H9 (cell line): ENCODE measurements at regions not wholly inside any gene's neighbourhood (a gene's known extent, or its start where the extent isn't known, plus 50 kb on each side); places are given as distances from the start of the nearest gene placed in this dataset.

ENCODE experiments used
- DNase-seq: peaks from one replicate; pipeline ENCODE4 v3.0.0-alpha.2; 2017
- H2AFZ ChIP-seq: one replicate; pipeline ENCODE4 v1.6.1; 2013; ENCODE audit warnings: mild to moderate bottlenecking, low read length, control low read depth, moderate library complexity
- H2AK5ac ChIP-seq: 2 replicates; pipeline ENCODE4 v1.6.1; 2013; ENCODE audit warnings: low read length, control low read depth, mixed read lengths; ENCODE audit not compliant: insufficient read length
- H2BK120ac ChIP-seq: one replicate; pipeline ENCODE4 v1.6.1; 2013; ENCODE audit warnings: low read depth, mild to moderate bottlenecking, low read length, control low read depth, inconsistent platforms; ENCODE audit not compliant: poor library complexity, severe bottlenecking
- H2BK12ac ChIP-seq: 2 replicates; pipeline ENCODE4 v1.6.1; 2013; ENCODE audit warnings: low read length, control low read depth, mixed read lengths, low read depth; ENCODE audit not compliant: insufficient read length
- H2BK15ac ChIP-seq: 2 replicates; pipeline ENCODE4 v1.6.1; 2013; ENCODE audit warnings: low read depth, low read length, control low read depth
- H2BK20ac ChIP-seq: one replicate; pipeline ENCODE4 v1.6.1; 2013; ENCODE audit warnings: low read depth, mild to moderate bottlenecking, low read length, control low read depth, inconsistent platforms; ENCODE audit not compliant: poor library complexity, severe bottlenecking
- H2BK5ac ChIP-seq: 2 replicates; pipeline ENCODE4 v1.6.1; 2013; ENCODE audit warnings: low read length, control low read depth, mixed read lengths; ENCODE audit not compliant: insufficient read length
- H3K14ac ChIP-seq: 2 replicates; pipeline ENCODE4 v1.6.1; 2013; ENCODE audit warnings: low read length, control low read depth; ENCODE audit not compliant: insufficient read depth
- H3K18ac ChIP-seq: 2 replicates; pipeline ENCODE4 v1.6.1; 2013; ENCODE audit warnings: low read depth, mild to moderate bottlenecking, mixed read lengths, low read length, control low read depth; ENCODE audit not compliant: insufficient read length
- H3K23ac ChIP-seq: 2 replicates; pipeline ENCODE4 v1.6.1; 2013; ENCODE audit warnings: low read length, control low read depth, mixed read lengths, low read depth; ENCODE audit not compliant: insufficient read length
- H3K23me2 ChIP-seq: 2 replicates; pipeline ENCODE4 v1.6.1; 2013; ENCODE audit warnings: low read depth, mild to moderate bottlenecking, mixed read lengths, low read length, control low read depth; ENCODE audit not compliant: insufficient read length, poor library complexity, severe bottlenecking
- H3K27ac ChIP-seq: 2 replicates; pipeline ENCODE4 v1.5.1; 2013; ENCODE audit warnings: low read length, control low read depth, mixed read lengths, low read depth; ENCODE audit not compliant: insufficient read length
- H3K27me3 ChIP-seq: 2 replicates; pipeline ENCODE4 v1.6.1; 2013; ENCODE audit warnings: low read length, control low read depth, inconsistent platforms; ENCODE audit not compliant: insufficient read depth
- H3K4ac ChIP-seq: 2 replicates; pipeline ENCODE4 v1.6.1; 2013; ENCODE audit warnings: low read depth, mild to moderate bottlenecking, control low read depth, inconsistent platforms, low read length, moderate library complexity
- H3K4me1 ChIP-seq: 2 replicates; pipeline ENCODE4 v1.6.1; 2013; ENCODE audit warnings: low read length, control low read depth, inconsistent platforms; ENCODE audit not compliant: insufficient read depth
- H3K4me2 ChIP-seq: 2 replicates; pipeline ENCODE4 v1.6.1; 2013; ENCODE audit warnings: low read length, control low read depth, mixed read lengths; ENCODE audit not compliant: insufficient read length, insufficient read depth
- H3K56ac ChIP-seq: 2 replicates; pipeline ENCODE4 v1.6.1; 2013; ENCODE audit warnings: low read depth, mild to moderate bottlenecking, mixed read lengths, low read length, control low read depth; ENCODE audit not compliant: insufficient read length
- H3K79me1 ChIP-seq: 2 replicates; pipeline ENCODE4 v1.6.1; 2013; ENCODE audit warnings: low read depth, mild to moderate bottlenecking, moderate library complexity, low read length, control low read depth, inconsistent platforms; ENCODE audit not compliant: insufficient read depth, poor library complexity, severe bottlenecking
- H3K79me2 ChIP-seq: 2 replicates; pipeline ENCODE4 v1.6.1; 2013; ENCODE audit warnings: low read length, control low read depth, inconsistent platforms; ENCODE audit not compliant: insufficient read depth
- H3K9ac ChIP-seq: 2 replicates; pipeline ENCODE4 v1.6.1; 2013; ENCODE audit warnings: low read length, control low read depth, mixed read lengths; ENCODE audit not compliant: insufficient read length; ENCODE audit errors: extremely low read depth
- H3K9me3 ChIP-seq: one replicate; pipeline ENCODE4 v1.6.1; 2013; ENCODE audit warnings: low read depth, low read length, inconsistent platforms; ENCODE audit not compliant: control insufficient read depth
- H3T11ph ChIP-seq: one replicate; pipeline ENCODE4 v1.6.1; 2013; ENCODE audit warnings: mild to moderate bottlenecking, low read length, control low read depth, inconsistent platforms
- H4K20me1 ChIP-seq: one replicate; pipeline ENCODE4 v1.6.1; 2013; ENCODE audit not compliant: control insufficient read depth, insufficient read length, insufficient read depth
- H4K5ac ChIP-seq: 2 replicates; pipeline ENCODE4 v1.6.1; 2013; ENCODE audit warnings: low read depth, mild to moderate bottlenecking, mixed read lengths, low read length, control low read depth; ENCODE audit not compliant: insufficient read length
- H4K8ac ChIP-seq: replicated peaks from 2 replicates; pipeline ENCODE4 v1.6.1; 2013; ENCODE audit warnings: low read length, control low read depth, mixed read lengths, low read depth; ENCODE audit not compliant: insufficient read length
- H4K91ac ChIP-seq: 2 replicates; pipeline ENCODE4 v1.6.1; 2013; ENCODE audit warnings: low read depth, mild to moderate bottlenecking, moderate library complexity, mixed read lengths, low read length, control low read depth; ENCODE audit not compliant: insufficient read length
- H3K27ac Mint-ChIP-seq, 3 experiments: 2 replicates in 2 of 3; 3 replicates in 1 of 3; pipeline ENCODE4 v1.8.0; 2020 to 2021; ENCODE audit warnings: mixed read lengths in 3 of 3, mild to moderate bottlenecking in 1 of 3, moderate library complexity in 1 of 3
- H3K27me3 Mint-ChIP-seq: 2 replicates; pipeline ENCODE4 v1.8.0; 2021; ENCODE audit warnings: low read depth, mild to moderate bottlenecking, moderate library complexity, mixed read lengths
- H3K36me3 Mint-ChIP-seq, 3 experiments: 2 replicates in 2 of 3; 3 replicates in 1 of 3; pipeline ENCODE4 v1.8.0; 2020 to 2021; ENCODE audit warnings: low read depth in 3 of 3, mixed read lengths in 3 of 3; ENCODE audit not compliant: insufficient read depth in 1 of 3
- H3K4me1 Mint-ChIP-seq, 2 experiments: 2 replicates each; pipeline ENCODE4 v1.8.0; 2020; ENCODE audit warnings: mixed read lengths in 2 of 2
- H3K4me3 Mint-ChIP-seq, 2 experiments: 2 replicates in 1 of 2; 3 replicates in 1 of 2; pipeline ENCODE4 v1.8.0; 2020 to 2021; ENCODE audit warnings: mild to moderate bottlenecking in 2 of 2, mixed read lengths in 2 of 2, moderate library complexity in 1 of 2
- H3K9me3 Mint-ChIP-seq, 2 experiments: 2 replicates in 1 of 2; 3 replicates in 1 of 2; pipeline ENCODE4 v1.8.0; 2020; ENCODE audit warnings: mild to moderate bottlenecking in 2 of 2, mixed read lengths in 2 of 2, moderate library complexity in 1 of 2
- WGBS: extraction: QIAGEN DNeasy Blood & Tissue Kit; methylation state at CpG from one replicate; pipeline ENCODE4 v1.1.7; 2013; ENCODE audit warnings: missing lambda C conversion rate, low lambda C conversion rate, mixed read lengths; ENCODE audit not compliant: insufficient read length; ENCODE audit errors: extremely low coverage; 5-methylcytosine and 5-hydroxymethylcytosine counted together
- TF ChIP-seq, protein P1 (sequence below): fragments of 200-600 bp; sonication (generic); conservative IDR thresholded peaks from 3 replicates; pipeline ENCODE4 v1.8.0; 2021; ENCODE audit warnings: antibody characterized with exemption, mild to moderate bottlenecking

DNA sequence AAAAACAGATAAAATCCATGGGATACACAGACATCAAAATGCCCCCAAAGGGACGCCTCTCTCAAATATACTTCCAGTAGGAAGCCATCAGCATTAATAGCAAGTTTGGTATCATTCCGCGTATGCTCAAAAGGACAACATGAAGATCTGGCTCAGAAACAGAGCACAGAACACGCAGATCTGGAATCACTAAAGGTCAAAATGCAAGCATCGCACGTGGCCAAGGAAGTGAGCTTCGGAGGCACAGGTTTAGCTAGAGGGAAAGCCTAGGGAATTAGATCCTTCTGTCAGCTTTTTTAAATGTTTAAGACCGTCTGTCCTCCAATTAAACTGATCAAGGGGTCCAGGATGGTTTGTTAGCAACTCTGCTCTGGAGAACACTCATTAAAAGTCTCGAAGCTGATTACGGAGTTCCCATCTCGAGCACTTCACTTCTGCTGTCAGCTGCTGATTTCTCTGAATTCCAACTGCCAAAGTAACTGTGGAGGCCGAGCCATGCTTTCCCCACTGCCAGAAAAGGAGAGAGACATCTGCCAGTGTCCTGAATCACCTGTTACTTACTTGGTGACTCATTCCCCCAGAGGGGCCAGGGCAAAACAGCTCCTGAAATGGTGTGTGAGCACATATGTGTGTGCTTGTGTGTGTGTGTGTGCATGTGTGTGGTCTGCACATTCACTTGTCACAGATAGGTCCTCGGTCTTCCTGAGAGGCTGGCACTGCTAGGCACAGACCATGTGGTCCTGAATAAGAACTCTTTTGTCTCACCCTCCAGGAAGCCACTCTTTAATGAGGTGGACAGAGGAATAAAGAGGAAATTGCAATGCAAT, 177.7 kb upstream of the PPARGC1A start:
- Mint-ChIP-seq H3K4me3 (no peak overlapping the region), H3K9me3 (no peaks in the 10 kb centered on the region), H3K27ac (peak overlapping the region in 1 of 3 experiments; percentile 31; a peak in 1 of 7 replicates), H3K36me3 (no peaks in the 10 kb centered on the region; a peak in 1 of 7 replicates), H3K4me1 (peaks cover 0 to 6% of the 10 kb centered on the region in 2 experiments; a peak in 1 of 4 replicates), H3K27me3 (peaks cover 3% of the 10 kb centered on the region; the same call in 1 of the 2 replicates)
- TF ChIP-seq, protein P1, sequence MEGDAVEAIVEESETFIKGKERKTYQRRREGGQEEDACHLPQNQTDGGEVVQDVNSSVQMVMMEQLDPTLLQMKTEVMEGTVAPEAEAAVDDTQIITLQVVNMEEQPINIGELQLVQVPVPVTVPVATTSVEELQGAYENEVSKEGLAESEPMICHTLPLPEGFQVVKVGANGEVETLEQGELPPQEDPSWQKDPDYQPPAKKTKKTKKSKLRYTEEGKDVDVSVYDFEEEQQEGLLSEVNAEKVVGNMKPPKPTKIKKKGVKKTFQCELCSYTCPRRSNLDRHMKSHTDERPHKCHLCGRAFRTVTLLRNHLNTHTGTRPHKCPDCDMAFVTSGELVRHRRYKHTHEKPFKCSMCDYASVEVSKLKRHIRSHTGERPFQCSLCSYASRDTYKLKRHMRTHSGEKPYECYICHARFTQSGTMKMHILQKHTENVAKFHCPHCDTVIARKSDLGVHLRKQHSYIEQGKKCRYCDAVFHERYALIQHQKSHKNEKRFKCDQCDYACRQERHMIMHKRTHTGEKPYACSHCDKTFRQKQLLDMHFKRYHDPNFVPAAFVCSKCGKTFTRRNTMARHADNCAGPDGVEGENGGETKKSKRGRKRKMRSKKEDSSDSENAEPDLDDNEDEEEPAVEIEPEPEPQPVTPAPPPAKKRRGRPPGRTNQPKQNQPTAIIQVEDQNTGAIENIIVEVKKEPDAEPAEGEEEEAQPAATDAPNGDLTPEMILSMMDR: no peak
- no peak overlapping the region for H2BK12ac ChIP-seq
- no peak overlapping the region for H4K5ac ChIP-seq
- no peaks in the 10 kb centered on the region; the same call in 1 of the 2 replicates for H3K4me1 ChIP-seq
- DNase-seq: no peak
- no peak overlapping the region for H3K27ac ChIP-seq
- no peak overlapping the region for H4K91ac ChIP-seq
- H3K14ac ChIP-seq: no peak overlapping the region
- no peak overlapping the region for H3K9ac ChIP-seq
- no peak overlapping the region for H2BK120ac ChIP-seq
- no peak overlapping the region for H2AK5ac ChIP-seq
- H3K18ac ChIP-seq: no peak overlapping the region
- H4K8ac ChIP-seq: no peak overlapping the region
- no peak overlapping the region for H2BK15ac ChIP-seq
- no peaks in the 10 kb centered on the region for H3K79me1 ChIP-seq
- H3K23ac ChIP-seq: no peak overlapping the region
- WGBS: no CpG with 5 or more reads among the region's 13 CpGs
- no peak overlapping the region for H2AFZ ChIP-seq
- H3K23me2 ChIP-seq: no peaks in the 10 kb centered on the region
- no peaks in the 10 kb centered on the region for H3K79me2 ChIP-seq
- H3K4ac ChIP-seq: no peak overlapping the region
- H2BK5ac ChIP-seq: no peak overlapping the region
- no peak overlapping the region for H2BK20ac ChIP-seq
- no peaks in the 10 kb centered on the region for H3K9me3 ChIP-seq
- no peaks in the 10 kb centered on the region for H4K20me1 ChIP-seq
- H3K56ac ChIP-seq: no peak overlapping the region
- no peaks in the 10 kb centered on the region for H3K27me3 ChIP-seq
- no peak overlapping the region for H3T11ph ChIP-seq
- no peak overlapping the region for H3K4me2 ChIP-seq
